OCI-LY3 (cell line): ENCODE measurements at regions not wholly inside any gene's neighbourhood (a gene's known extent, or its start where the extent isn't known, plus 50 kb on each side); places are given as distances from the start of the nearest gene placed in this dataset.

Experiments
- CTCF ChIP-seq: fragments of 200-600, 300-600 bp; sonication (generic); IDR thresholded peaks from 2 replicates; pipeline ENCODE4 v1.5.1; 2014; ENCODE audit warnings: antibody characterized with exemption, low read length, low read depth
- EZH2phosphoT487 ChIP-seq: fragments of 200-600 bp; shearing (Covaris generic); IDR thresholded peaks from 2 replicates; pipeline ENCODE4 v1.6.1; 2018; ENCODE audit warnings: antibody characterized with exemption, mixed run types, low read depth

- TF ChIP-seq CTCF (no peak), EZH2phosphoT487 (no peak)
Measured at GRCh38 chr16:60763869-60764268, 1272.4 kb downstream of the CDH8 start.
